Neural progenitor cell (in vitro differentiated cells): ENCODE measurements at regions not wholly inside any gene's neighbourhood (a gene's known extent, or its start where the extent isn't known, plus 50 kb on each side); places are given as distances from the start of the nearest gene placed in this dataset.

Experiments used
- DNase-seq: peaks from one replicate; pipeline ENCODE4 v3.0.0-alpha.2; 2016; ENCODE audit warnings: low spot score
- H2AFZ ChIP-seq: fragments of 200-600 bp; sonication (generic); replicated peaks from 2 replicates; pipeline ENCODE4 v1.6.1; 2016; ENCODE audit warnings: antibody characterized with exemption
- H3F3A ChIP-seq: fragments of 200-600 bp; sonication (generic); 2 replicates; pipeline ENCODE4 v1.6.1; 2016; ENCODE audit warnings: antibody characterized with exemption, low read depth
- H3K27ac ChIP-seq: fragments of 200-600 bp; sonication (generic); 2 replicates; pipeline ENCODE4 v1.5.1; 2016; ENCODE audit warnings: mild to moderate bottlenecking
- H3K27me3 ChIP-seq: fragments of 200-600 bp; sonication (generic); 2 replicates; pipeline ENCODE4 v1.6.1; 2016; ENCODE audit warnings: mild to moderate bottlenecking, moderate library complexity
- H3K36me3 ChIP-seq: fragments of 200-600 bp; sonication (generic); 2 replicates; pipeline ENCODE4 v1.5.1; 2016
- H3K4me1 ChIP-seq: fragments of 200-600 bp; sonication (generic); 2 replicates; pipeline ENCODE4 v1.6.1; 2016; ENCODE audit warnings: mixed run types
- H3K4me2 ChIP-seq: fragments of 200-600 bp; sonication (generic); 2 replicates; pipeline ENCODE4 v1.6.1; 2016
- H3K4me3 ChIP-seq: fragments of 200-600 bp; sonication (generic); 2 replicates; pipeline ENCODE4 v1.5.1; 2016
- H3K79me2 ChIP-seq: fragments of 200-600 bp; sonication (generic); 2 replicates; pipeline ENCODE4 v1.6.1; 2016; ENCODE audit warnings: low read depth
- H3K9ac ChIP-seq: fragments of 200-600 bp; sonication (generic); 2 replicates; pipeline ENCODE4 v1.6.1; 2016
- H3K9me3 ChIP-seq: fragments of 200-600 bp; sonication (generic); 2 replicates; pipeline ENCODE4 v1.5.1; 2016; ENCODE audit warnings: low read depth
- H4K20me1 ChIP-seq: fragments of 200-600 bp; sonication (generic); 2 replicates; pipeline ENCODE4 v1.6.1; 2016; ENCODE audit warnings: low read depth
- H3K27ac Mint-ChIP-seq: 3 replicates; pipeline ENCODE4 v1.8.0; 2021; ENCODE audit warnings: mixed read lengths
- H3K27me3 Mint-ChIP-seq: 2 replicates; pipeline ENCODE4 v1.8.0; 2022; ENCODE audit warnings: low read depth, mild to moderate bottlenecking, inconsistent platforms, moderate library complexity, mixed read lengths; ENCODE audit not compliant: insufficient read depth
- H3K36me3 Mint-ChIP-seq: 3 replicates; pipeline ENCODE4 v1.8.0; 2021; ENCODE audit warnings: mixed read lengths
- H3K4me1 Mint-ChIP-seq: 3 replicates; pipeline ENCODE4 v1.8.0; 2021; ENCODE audit warnings: mixed read lengths
- H3K4me3 Mint-ChIP-seq: 3 replicates; pipeline ENCODE4 v1.8.0; 2021; ENCODE audit warnings: mild to moderate bottlenecking, moderate library complexity, mixed read lengths
- H3K9me3 Mint-ChIP-seq: 3 replicates; pipeline ENCODE4 v1.8.0; 2020; ENCODE audit warnings: mixed read lengths
- CTCF ChIP-seq: fragments of 200-600 bp; sonication (generic); IDR thresholded peaks from 2 replicates; pipeline ENCODE4 v1.5.1; 2017; ENCODE audit warnings: antibody characterized with exemption, mild to moderate bottlenecking
- EZH2 ChIP-seq: fragments of 200-600 bp; sonication (generic); IDR thresholded peaks from 2 replicates; pipeline ENCODE4 v1.6.1; 2017; ENCODE audit warnings: antibody characterized with exemption, mild to moderate bottlenecking, moderate library complexity
- EZH2phosphoT487 ChIP-seq: fragments of 200-600 bp; sonication (generic); IDR thresholded peaks from 2 replicates; pipeline ENCODE4 v1.6.1; 2017; ENCODE audit warnings: antibody characterized with exemption

- Mint-ChIP-seq H3K27me3 (no peaks in the 10 kb centered on the region), H3K27ac (no peak overlapping the region), H3K9me3 (peaks cover 3% of the 10 kb centered on the region), H3K4me1 (no peaks in the 10 kb centered on the region), H3K4me3 (no peak overlapping the region), H3K36me3 (no peaks in the 10 kb centered on the region)
- Histone ChIP-seq H3K9ac (no peak overlapping the region), H3K4me3 (no peak overlapping the region), H3K4me2 (no peak overlapping the region), H3K36me3 (no peaks in the 10 kb centered on the region), H3K9me3 (no peaks in the 10 kb centered on the region), H4K20me1 (no peaks in the 10 kb centered on the region), H3K27ac (no peak overlapping the region), H3K79me2 (no peaks in the 10 kb centered on the region), H2AFZ (no peak overlapping the region), H3K27me3 (no peaks in the 10 kb centered on the region), H3K4me1 (no peaks in the 10 kb centered on the region), H3F3A (no peaks in the 10 kb centered on the region)
- DNase-seq, result no peak
- no peak for TF ChIP-seq EZH2
- no peak for TF ChIP-seq CTCF
- no peak for TF ChIP-seq EZH2phosphoT487
Observed at GRCh38 chr20:6473197-6473596, 294.3 kb upstream of the BMP2 start.

GRCh38 chr20:6471871-6472270 is 295.6 kb upstream of the BMP2 start:
- TF ChIP-seq EZH2 (no peak), CTCF (no peak)
- Histone ChIP-seq H3K4me3 (no peak overlapping the region), H3F3A (no peaks in the 10 kb centered on the region), H3K27me3 (no peaks in the 10 kb centered on the region), H3K27ac (no peak overlapping the region), H3K4me2 (no peak overlapping the region), H3K79me2 (no peaks in the 10 kb centered on the region), H3K9ac (no peak overlapping the region), H2AFZ (no peak overlapping the region), H3K9me3 (no peaks in the 10 kb centered on the region), H4K20me1 (no peaks in the 10 kb centered on the region), H3K36me3 (no peaks in the 10 kb centered on the region), H3K4me1 (no peaks in the 10 kb centered on the region)
- Mint-ChIP-seq H3K27ac (no peak overlapping the region), H3K27me3 (no peaks in the 10 kb centered on the region), H3K4me3 (no peak overlapping the region), H3K36me3 (no peaks in the 10 kb centered on the region), H3K4me1 (no peaks in the 10 kb centered on the region), H3K9me3 (peaks cover 2% of the 10 kb centered on the region)
- no peak for DNase-seq

GRCh38 chr20:6471110-6471647 is 296.3 kb upstream of the BMP2 start:
- no peaks in the 10 kb centered on the region for H3K27me3 ChIP-seq
- no peak overlapping the region for H3K27ac ChIP-seq
- no peaks in the 10 kb centered on the region for H4K20me1 ChIP-seq
- H3K79me2 ChIP-seq, result no peaks in the 10 kb centered on the region
- no peak overlapping the region for H3K9ac ChIP-seq
- no peak overlapping the region for H2AFZ ChIP-seq
- no peak overlapping the region for H3K4me2 ChIP-seq
- H3K4me3 Mint-ChIP-seq, result no peak overlapping the region
- H3K36me3 ChIP-seq, result no peaks in the 10 kb centered on the region
- no peaks in the 10 kb centered on the region for H3K4me1 ChIP-seq
- no peaks in the 10 kb centered on the region for H3F3A ChIP-seq
- H3K27ac Mint-ChIP-seq, result no peak overlapping the region
- H3K9me3 Mint-ChIP-seq, result peaks cover 2% of the 10 kb centered on the region
- TF ChIP-seq EZH2 (no peak), EZH2phosphoT487 (no peak), CTCF (no peak)
- no peaks in the 10 kb centered on the region for H3K27me3 Mint-ChIP-seq
- no peaks in the 10 kb centered on the region for H3K9me3 ChIP-seq
- no peaks in the 10 kb centered on the region for H3K36me3 Mint-ChIP-seq
- DNase-seq, result no peak
- H3K4me1 Mint-ChIP-seq, result no peaks in the 10 kb centered on the region
- H3K4me3 ChIP-seq, result no peak overlapping the region
